ENCODE measurements at regions not wholly inside any gene's neighbourhood (a gene's known extent, or its start where the extent isn't known, plus 50 kb on each side); places are given as distances from the start of the nearest gene placed in this dataset.

DNA sequence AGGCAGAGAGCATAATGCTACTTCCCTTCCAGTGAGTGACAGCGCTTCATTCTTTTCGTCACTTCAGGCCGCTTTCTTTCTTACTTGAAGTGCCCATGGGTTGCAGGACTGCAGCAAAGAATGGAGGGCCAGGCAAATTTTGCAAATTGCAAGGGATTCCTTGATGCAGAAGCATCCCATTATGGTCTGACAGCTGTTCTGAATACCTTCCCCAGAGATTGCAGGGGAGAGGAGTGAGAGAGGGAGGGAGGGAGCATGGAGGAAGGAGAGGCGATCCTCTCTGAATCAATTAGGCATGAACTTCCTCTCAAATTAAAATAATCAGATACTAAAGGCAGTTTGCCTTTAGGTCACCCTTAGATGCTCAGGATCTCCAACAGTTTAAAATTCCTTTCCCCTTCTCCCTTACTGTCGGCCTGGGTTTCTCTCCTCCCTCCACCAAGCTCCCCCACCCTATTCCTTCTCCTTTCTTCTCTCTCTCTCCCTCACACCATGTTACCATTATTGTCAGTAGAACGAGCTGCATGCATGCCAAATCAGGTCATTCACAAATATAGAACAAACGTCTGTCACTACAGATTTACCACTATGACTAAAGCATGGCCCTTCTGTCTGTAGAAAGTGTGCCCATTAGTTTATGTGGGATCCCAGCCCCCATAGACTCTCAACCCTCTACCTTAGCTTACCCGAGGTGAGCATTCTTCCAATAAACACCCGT is 289.2 kb downstream of the CD83 start:
- TF ChIP-seq CTCF (IDR thresholded peaks at IDR 0.05), result no peak
- TF ChIP-seq POLR2A (IDR thresholded peaks at IDR 0.05), result no peak
